ENCODE measurements at regions not wholly inside any gene's neighbourhood (a gene's known extent, or its start where the extent isn't known, plus 50 kb on each side); places are given as distances from the start of the nearest gene placed in this dataset.

GRCh38 chr12:116636608-116637519 lies 77.7 kb downstream of the MAP1LC3B2 start:
- no peak for DNase-seq
- 92% methylated on average over 11 of the region's 11 CpGs for WGBS, 2 donors
- Histone ChIP-seq H3K27me3 (no peaks in the 10 kb centered on the region), H3K4me1 (no peaks in the 10 kb centered on the region), H3K36me3 (no peaks in the 10 kb centered on the region), H3K27ac (no peak overlapping the region), H3K4me3 (replicated peaks in 1 of 3) (no peak overlapping the region), H3K9me3 (no peaks in the 10 kb centered on the region)
- intact Hi-C loops (cut with DNase I): no loop called here
- TF ChIP-seq CTCF (IDR thresholded peaks at IDR 0.05): no peak
- no peak for TF ChIP-seq POLR2A (IDR thresholded peaks at IDR 0.05)

GRCh38 chr12:116635487-116635886 lies 76.3 kb downstream of the MAP1LC3B2 start:
- intact Hi-C loops (cut with DNase I): no loop called here
- WGBS, 2 donors: 73 to 75% methylated on average over 9 of the region's 9 CpGs
- Histone ChIP-seq H3K9me3 (no peaks in the 10 kb centered on the region), H3K27me3 (no peaks in the 10 kb centered on the region), H3K27ac (no peak overlapping the region), H3K4me1 (no peaks in the 10 kb centered on the region), H3K4me3 (replicated peaks in 1 of 3) (no peak overlapping the region), H3K36me3 (no peaks in the 10 kb centered on the region)
- TF ChIP-seq POLR2A (IDR thresholded peaks at IDR 0.05): no peak
- no peak for TF ChIP-seq CTCF (IDR thresholded peaks at IDR 0.05)
- DNase-seq: no peak

- Histone ChIP-seq H3K4me3 (replicated peaks in 1 of 3) (no peak overlapping the region), H3K27me3 (no peaks in the 10 kb centered on the region), H3K4me1 (no peaks in the 10 kb centered on the region), H3K9me3 (no peaks in the 10 kb centered on the region), H3K36me3 (no peaks in the 10 kb centered on the region), H3K27ac (no peak overlapping the region)
- intact Hi-C loops (cut with DNase I): no loop called here
- WGBS, 2 donors: 93 to 96% methylated on average over 5 of the region's 5 CpGs
- TF ChIP-seq CTCF (IDR thresholded peaks at IDR 0.05): no peak
- no peak for TF ChIP-seq POLR2A (IDR thresholded peaks at IDR 0.05)
- no peak for DNase-seq
These were observed 74.3 kb downstream of the MAP1LC3B2 start for GRCh38 chr12:116633476-116633875.

GRCh38 chr12:116631619-116632018 lies 72.4 kb downstream of the MAP1LC3B2 start:
- H3K4me3 ChIP-seq (replicated peaks in 1 of 3): no peak overlapping the region
- H3K27me3 ChIP-seq: no peaks in the 10 kb centered on the region
- TF ChIP-seq CTCF (IDR thresholded peaks at IDR 0.05): no peak
- TF ChIP-seq POLR2A (IDR thresholded peaks at IDR 0.05): no peak
- no peak for DNase-seq
- intact Hi-C loops (cut with DNase I): no loop called here
- no peak overlapping the region for H3K27ac ChIP-seq
- 88 to 92% methylated on average over 4 of the region's 4 CpGs for WGBS, 2 donors
- H3K9me3 ChIP-seq: no peaks in the 10 kb centered on the region
- no peaks in the 10 kb centered on the region for H3K4me1 ChIP-seq
- H3K36me3 ChIP-seq: no peaks in the 10 kb centered on the region

- 90% methylated on average over 7 of the region's 7 CpGs for whole genome bisulfite sequencing, 2 donors
- Histone ChIP-seq H3K4me1 (no peaks in the 10 kb centered on the region), H3K27ac (no peak overlapping the region), H3K27me3 (no peaks in the 10 kb centered on the region), H3K9me3 (no peaks in the 10 kb centered on the region), H3K36me3 (no peaks in the 10 kb centered on the region), H3K4me3 (replicated peaks in 1 of 3) (no peak overlapping the region)
- DNase-seq: no peak
- TF ChIP-seq CTCF (IDR thresholded peaks at IDR 0.05) (no peak), POLR2A (IDR thresholded peaks at IDR 0.05) (no peak)
- intact Hi-C loops (cut with DNase I): no loop called here
These were observed 71.6 kb downstream of the MAP1LC3B2 start for GRCh38 chr12:116630762-116631161.

Data from thyroid gland (tissue), 4 donors.